ENCODE measurements at regions not wholly inside any gene's neighbourhood (a gene's known extent, or its start where the extent isn't known, plus 50 kb on each side); places are given as distances from the start of the nearest gene placed in this dataset.

GRCh38 chr10:98328640-98329039 is 60.6 kb upstream of the LOXL4 start:
- ATAC-seq: no peak
- TF ChIP-seq ZNF70 (CRISPR knock-in tag; IDR thresholded peaks at IDR 0.05) (no peak), ZFP3 (CRISPR knock-in tag; IDR thresholded peaks at IDR 0.05) (no peak), OSR1 (CRISPR knock-in tag; IDR thresholded peaks at IDR 0.05) (no peak), SNAI2 (CRISPR knock-in tag; IDR thresholded peaks at IDR 0.05) (no peak), TCF4 (CRISPR knock-in tag; IDR thresholded peaks at IDR 0.05; ENCODE audit: borderline replicate concordance) (no peak), ISL1 (CRISPR knock-in tag; IDR thresholded peaks at IDR 0.05) (no peak), RARB (CRISPR knock-in tag; IDR thresholded peaks at IDR 0.05) (no peak), ZC3H10 (CRISPR knock-in tag; IDR thresholded peaks at IDR 0.05) (no peak), ZFP30 (CRISPR knock-in tag; IDR thresholded peaks at IDR 0.05) (no peak), ARNTL (CRISPR knock-in tag; IDR thresholded peaks at IDR 0.05; ENCODE audit: borderline replicate concordance, low read depth) (no peak), ESRRG (CRISPR knock-in tag; IDR thresholded peaks at IDR 0.05) (no peak), ZNF565 (CRISPR knock-in tag; conservative IDR thresholded peaks at IDR 0.05; ENCODE audit: low read depth) (no peak), TSHZ2 (CRISPR knock-in tag; IDR thresholded peaks at IDR 0.05) (no peak), CSDC2 (CRISPR knock-in tag; IDR thresholded peaks at IDR 0.05) (no peak), ZNF8 (CRISPR knock-in tag; IDR thresholded peaks at IDR 0.05) (no peak), TOX (CRISPR knock-in tag; IDR thresholded peaks at IDR 0.05; ENCODE audit: borderline replicate concordance) (no peak)

- TF ChIP-seq TCF4 (CRISPR knock-in tag; IDR thresholded peaks at IDR 0.05; ENCODE audit: borderline replicate concordance) (no peak), ESRRG (CRISPR knock-in tag; IDR thresholded peaks at IDR 0.05) (no peak), CREB5 (CRISPR knock-in tag; IDR thresholded peaks at IDR 0.05; ENCODE audit: low read depth) (no peak), CSDC2 (CRISPR knock-in tag; IDR thresholded peaks at IDR 0.05) (no peak), RARB (CRISPR knock-in tag; IDR thresholded peaks at IDR 0.05) (no peak), ISL1 (CRISPR knock-in tag; IDR thresholded peaks at IDR 0.05) (no peak), ZNF565 (CRISPR knock-in tag; conservative IDR thresholded peaks at IDR 0.05; ENCODE audit: low read depth) (no peak), ARNTL (CRISPR knock-in tag; IDR thresholded peaks at IDR 0.05; ENCODE audit: borderline replicate concordance, low read depth) (no peak), TSHZ2 (CRISPR knock-in tag; IDR thresholded peaks at IDR 0.05) (no peak)
Observed at GRCh38 chr10:98328163-98328562, 60.2 kb upstream of the LOXL4 start.

GRCh38 chr10:98326621-98327027 is 58.6 kb upstream of the LOXL4 start:
- ATAC-seq: no peak
- TF ChIP-seq RARB (CRISPR knock-in tag; IDR thresholded peaks at IDR 0.05): no peak
- TF ChIP-seq PPARA (CRISPR knock-in tag; IDR thresholded peaks at IDR 0.05; ENCODE audit: borderline replicate concordance): no peak
- no peak for TF ChIP-seq CSRNP3 (CRISPR knock-in tag; IDR thresholded peaks at IDR 0.05)
- TF ChIP-seq CREB5 (CRISPR knock-in tag; IDR thresholded peaks at IDR 0.05; ENCODE audit: low read depth): no peak
- TF ChIP-seq PATZ1 (CRISPR knock-in tag; IDR thresholded peaks at IDR 0.05; ENCODE audit: borderline replicate concordance): no peak
- TF ChIP-seq ZFP30 (CRISPR knock-in tag; IDR thresholded peaks at IDR 0.05): no peak
- TF ChIP-seq GLIS3 (CRISPR knock-in tag; IDR thresholded peaks at IDR 0.05): no peak
- no peak for TF ChIP-seq ZNF70 (CRISPR knock-in tag; IDR thresholded peaks at IDR 0.05)

More at GRCh38 chr10:98328163-98328562, 60.2 kb upstream of the LOXL4 start:
- no peak for ATAC-seq

Measured in SK-N-SH treated with all-trans-retinoic acid at 6 μM for 48 hours (cell line).